AG09319 (cell line): ENCODE measurements at regions not wholly inside any gene's neighbourhood (a gene's known extent, or its start where the extent isn't known, plus 50 kb on each side); places are given as distances from the start of the nearest gene placed in this dataset.

Experiments
- DNase-seq: peaks from one replicate; pipeline ENCODE4 v3.0.0-alpha.2; 2010; ENCODE audit warnings: low read depth; ENCODE audit errors: extremely low read depth
- CTCF ChIP-seq: IDR thresholded peaks from 2 replicates; pipeline ENCODE4 v1.5.1; 2011; ENCODE audit warnings: low read depth, mild to moderate bottlenecking, inconsistent platforms, low read length, moderate library complexity

DNA sequence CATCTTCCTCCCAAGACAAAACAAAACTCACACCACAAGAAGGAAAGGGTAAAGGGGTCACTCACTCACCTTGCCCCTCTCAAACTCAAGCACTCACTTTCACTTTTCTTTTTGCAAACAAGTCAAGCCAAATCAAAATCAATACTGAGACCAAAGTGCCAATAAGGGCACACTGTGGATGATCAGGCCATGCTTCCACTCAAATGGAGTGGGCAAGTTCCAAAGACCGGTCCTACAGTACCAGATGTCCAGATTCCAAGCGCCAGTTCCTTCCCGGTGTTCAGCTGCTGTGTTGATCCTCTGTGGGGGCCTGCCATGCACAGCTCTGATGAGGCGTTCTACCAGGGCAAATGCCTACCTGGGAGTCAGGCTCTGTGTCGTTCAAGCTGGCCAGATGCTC, 162.6 kb upstream of the GRIK2 start:
- no peak for DNase-seq
- no peak for TF ChIP-seq CTCF

DNA sequence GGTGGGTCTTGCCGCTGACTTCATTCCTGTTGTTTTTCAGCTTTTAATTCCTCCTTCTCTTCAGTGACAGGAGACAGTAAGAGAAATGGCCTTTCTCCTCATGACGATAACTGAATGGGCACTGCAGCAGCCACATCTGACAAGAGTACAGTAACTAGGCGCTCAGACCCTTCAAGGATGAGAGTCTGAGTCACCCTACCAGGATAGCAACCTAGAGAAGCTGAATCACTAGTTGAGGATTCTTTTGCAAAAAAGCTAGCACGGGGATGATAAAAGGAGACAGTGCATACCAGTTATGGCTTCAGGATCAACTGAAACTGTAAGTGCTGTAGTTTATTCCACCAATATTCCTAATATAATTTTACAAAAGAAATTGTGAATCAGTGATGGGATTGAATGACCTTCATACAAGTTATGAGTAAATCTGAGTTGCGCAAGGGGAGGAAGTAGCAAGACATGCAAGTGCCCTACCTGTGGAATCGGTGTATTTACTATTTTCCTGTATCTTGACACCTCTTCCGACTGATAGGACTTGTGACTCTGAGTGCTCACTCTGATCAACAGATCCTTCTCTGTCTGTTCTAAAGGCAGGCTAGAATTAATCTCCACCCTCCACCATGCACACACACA, 161.8 kb upstream of the GRIK2 start:
- no peak for TF ChIP-seq CTCF
- DNase-seq, result no peak

GRCh38 chr6:101232961-101233360, 160.5 kb upstream of the GRIK2 start:
- DNase-seq, result no peak
- no peak for TF ChIP-seq CTCF

DNA sequence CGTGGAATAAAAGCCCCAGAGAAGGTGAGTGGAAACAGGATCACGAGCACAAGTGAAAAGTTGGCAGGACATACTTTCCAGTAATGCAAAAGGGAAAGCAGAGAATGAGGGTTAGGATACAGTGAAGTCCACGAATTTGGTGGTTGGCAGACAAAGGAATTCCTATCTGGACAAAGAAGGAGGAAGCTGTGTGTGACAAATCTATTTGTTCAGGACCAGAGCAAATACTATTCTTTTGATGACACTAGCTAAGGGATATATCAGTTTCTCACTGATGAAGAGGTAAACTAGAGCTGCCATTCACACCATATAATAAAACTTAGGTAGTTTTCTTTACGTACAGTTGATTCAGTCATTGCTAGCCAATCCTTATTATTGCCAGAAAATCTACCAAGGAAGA, 156.8 kb upstream of the GRIK2 start:
- DNase-seq, result no peak
- no peak for TF ChIP-seq CTCF

- no peak for DNase-seq
- no peak for TF ChIP-seq CTCF
Observed at GRCh38 chr6:101241442-101241841, 152.1 kb upstream of the GRIK2 start.

GRCh38 chr6:101249470-101249869, 144.0 kb upstream of the GRIK2 start:
- DNase-seq, result no peak
- TF ChIP-seq CTCF, result no peak

DNA sequence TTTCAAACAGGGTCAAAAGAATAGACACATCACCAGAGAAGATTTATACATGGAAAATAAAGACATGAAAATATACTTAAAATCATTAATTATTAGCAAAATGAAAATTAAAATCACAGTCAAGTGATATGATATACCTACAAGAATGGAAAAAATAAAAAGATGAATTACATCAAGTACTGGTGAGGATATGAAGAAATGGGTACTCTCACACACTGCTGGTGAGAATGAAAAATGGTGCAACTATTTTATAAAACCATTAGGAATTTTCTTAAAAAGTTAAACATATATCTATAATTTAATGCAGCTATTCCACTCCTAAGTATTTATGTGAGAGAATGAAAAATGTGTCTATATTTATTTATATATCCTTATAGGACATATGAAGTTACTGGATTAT, 136.3 kb upstream of the GRIK2 start:
- no peak for TF ChIP-seq CTCF
- no peak for DNase-seq
